ENCODE measurements at regions not wholly inside any gene's neighbourhood (a gene's known extent, or its start where the extent isn't known, plus 50 kb on each side); places are given as distances from the start of the nearest gene placed in this dataset.
"Not testable (repeated sequence)": the region's sequence is repeated elsewhere in the genome, so short reads cannot be mapped to it uniquely, and the experiment has no call there.

GRCh38 chrX:128780934-128781333 is 728.7 kb upstream of the ACTRT1 start:
- no peak for DNase-seq (ENCODE audit: low read depth)

GRCh38 chrX:128769495-128769894 is 717.3 kb upstream of the ACTRT1 start:
- DNase-seq (ENCODE audit: low read depth), result no peak

- no peak for DNase-seq (ENCODE audit: low read depth)
Measured at GRCh38 chrX:128759745-128760144, 707.5 kb upstream of the ACTRT1 start.

GRCh38 chrX:128759177-128759576 is 707.0 kb upstream of the ACTRT1 start:
- no peak for DNase-seq (ENCODE audit: low read depth)

- no peak for DNase-seq (ENCODE audit: low read depth)
Measured at GRCh38 chrX:128754130-128754529, 701.9 kb upstream of the ACTRT1 start.

GRCh38 chrX:128739539-128739938 is 687.3 kb upstream of the ACTRT1 start:
- no peak for DNase-seq (ENCODE audit: low read depth)

GRCh38 chrX:128728943-128729342 is 676.7 kb upstream of the ACTRT1 start:
- no peak for DNase-seq (ENCODE audit: low read depth)

- no peak for DNase-seq (ENCODE audit: low read depth)
Measured at GRCh38 chrX:128717635-128718578, 665.7 kb upstream of the ACTRT1 start.

GRCh38 chrX:128714425-128714824 is 662.2 kb upstream of the ACTRT1 start:
- DNase-seq (ENCODE audit: low read depth), result no peak

GRCh38 chrX:128699716-128700285 is 647.6 kb upstream of the ACTRT1 start:
- no peak for DNase-seq (ENCODE audit: low read depth)

GRCh38 chrX:128698573-128699181 is 646.5 kb upstream of the ACTRT1 start:
- DNase-seq (ENCODE audit: low read depth), result no peak

GRCh38 chrX:128691872-128692271 is 639.7 kb upstream of the ACTRT1 start:
- DNase-seq (ENCODE audit: low read depth), result no peak

GRCh38 chrX:128685387-128685786 is 633.2 kb upstream of the ACTRT1 start:
- no peak for DNase-seq (ENCODE audit: low read depth)

GRCh38 chrX:128676651-128677050 is 624.4 kb upstream of the ACTRT1 start:
- no peak for DNase-seq (ENCODE audit: low read depth)

GRCh38 chrX:128674326-128675086 is 622.3 kb upstream of the ACTRT1 start:
- not testable (repeated sequence) for DNase-seq (ENCODE audit: low read depth)

- DNase-seq (ENCODE audit: low read depth), result no peak
Measured at GRCh38 chrX:128664211-128664610, 612.0 kb upstream of the ACTRT1 start.

GRCh38 chrX:128653524-128654060 is 601.4 kb upstream of the ACTRT1 start:
- no peak for DNase-seq (ENCODE audit: low read depth)

GRCh38 chrX:128650326-128650725 is 598.1 kb upstream of the ACTRT1 start:
- DNase-seq (ENCODE audit: low read depth), result no peak

GRCh38 chrX:128634754-128635153 is 582.6 kb upstream of the ACTRT1 start:
- DNase-seq (ENCODE audit: low read depth), result no peak

- DNase-seq (ENCODE audit: low read depth), result no peak
Measured at GRCh38 chrX:128623361-128623760, 571.2 kb upstream of the ACTRT1 start.

GRCh38 chrX:128622296-128622695 is 570.1 kb upstream of the ACTRT1 start:
- DNase-seq (ENCODE audit: low read depth), result no peak

GRCh38 chrX:128619490-128619889 is 567.3 kb upstream of the ACTRT1 start:
- no peak for DNase-seq (ENCODE audit: low read depth)

All from GM04503 (cell line).